Gastroesophageal sphincter (tissue), 3 donors: ENCODE measurements at regions not wholly inside any gene's neighbourhood (a gene's known extent, or its start where the extent isn't known, plus 50 kb on each side); places are given as distances from the start of the nearest gene placed in this dataset.

Experiments used
- CTCF ChIP-seq, 4 experiments: fragments of 200-600 bp in 2 of 4; fragments of 450-650 bp in 2 of 4; sonication (generic) in 1 of 4; IDR thresholded peaks; one replicate each; pipeline ENCODE4 v1.5.1; 2017 to 2019; ENCODE audit warnings: antibody characterized with exemption in 4 of 4, mild to moderate bottlenecking in 2 of 4, moderate library complexity in 2 of 4
- EP300 ChIP-seq: sonication (generic); formaldehyde crosslinking; IDR thresholded peaks from one replicate; pipeline ENCODE4 v1.6.1; 2017; ENCODE audit warnings: antibody characterized with exemption, mild to moderate bottlenecking
- POLR2AphosphoS5 ChIP-seq: sonication (generic); formaldehyde crosslinking; IDR thresholded peaks from one replicate; pipeline ENCODE4 v1.6.1; 2017; ENCODE audit warnings: antibody characterized with exemption

- TF ChIP-seq POLR2AphosphoS5 (no peak), CTCF (IDR thresholded peaks at IDR 0.05) (no peak), EP300 (no peak)
Measured at GRCh38 chr2:396903-397302, 109.0 kb upstream of the ALKAL2 start.
